SH-SY5Y (cell line): ENCODE measurements at regions not wholly inside any gene's neighbourhood (a gene's known extent, or its start where the extent isn't known, plus 50 kb on each side); places are given as distances from the start of the nearest gene placed in this dataset.

Source experiments
- GATA2 ChIP-seq: IDR thresholded peaks from 2 replicates; pipeline ENCODE4 v1.6.1; 2011; ENCODE audit warnings: mild to moderate bottlenecking, low read depth, low read length
- GATA3 ChIP-seq: IDR thresholded peaks from 2 replicates; pipeline ENCODE4 v1.6.1; 2011; ENCODE audit warnings: low read depth, mild to moderate bottlenecking, low read length, moderate library complexity

- TF ChIP-seq GATA3 (no peak), GATA2 (no peak)
Observed at GRCh38 chr3:135752851-135753250, 212.7 kb upstream of the PPP2R3A start.
